Fibroblast of pulmonary artery (primary cell): ENCODE measurements at regions not wholly inside any gene's neighbourhood (a gene's known extent, or its start where the extent isn't known, plus 50 kb on each side); places are given as distances from the start of the nearest gene placed in this dataset.
A peak's percentile ranks its signal among the peaks of the same experiment; 100 is the strongest.

Source experiments
- DNase-seq: peaks from one replicate; pipeline ENCODE4 v3.0.0-alpha.2; 2010; ENCODE audit warnings: low read depth
- H3K4me3 ChIP-seq: replicated peaks from 2 replicates; pipeline ENCODE4 v1.5.1; 2011; ENCODE audit warnings: low read depth, mild to moderate bottlenecking, control low read depth, low read length, moderate library complexity
- TF ChIP-seq, protein P1 (sequence below): IDR thresholded peaks from 2 replicates; pipeline ENCODE4 v1.5.1; 2011; ENCODE audit warnings: mild to moderate bottlenecking, control low read depth, low read length, inconsistent platforms; ENCODE audit errors: missing control alignments

DNA sequence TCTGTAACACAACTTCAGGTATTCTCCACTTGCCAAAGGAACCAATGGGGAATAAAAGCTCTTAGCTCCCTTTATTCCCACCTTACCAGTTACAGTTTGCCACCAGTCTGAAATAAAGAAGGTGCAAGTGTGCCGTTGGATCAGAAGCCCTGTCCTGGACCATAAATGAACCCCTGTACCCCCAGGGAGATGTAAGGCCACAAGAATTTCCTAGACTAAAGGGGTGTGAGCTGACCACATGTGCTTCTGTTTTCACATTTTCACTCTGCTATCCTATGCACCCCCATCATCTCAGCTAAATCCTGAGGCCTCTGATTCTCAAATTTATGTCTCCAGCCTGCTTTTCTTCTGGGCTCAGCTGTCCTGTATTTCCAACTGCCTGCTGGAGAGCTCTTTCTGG lies 221.2 kb downstream of the SPRY1 start:
- no peak for DNase-seq
- H3K4me3 ChIP-seq: no peak overlapping the region
- TF ChIP-seq, protein P1, sequence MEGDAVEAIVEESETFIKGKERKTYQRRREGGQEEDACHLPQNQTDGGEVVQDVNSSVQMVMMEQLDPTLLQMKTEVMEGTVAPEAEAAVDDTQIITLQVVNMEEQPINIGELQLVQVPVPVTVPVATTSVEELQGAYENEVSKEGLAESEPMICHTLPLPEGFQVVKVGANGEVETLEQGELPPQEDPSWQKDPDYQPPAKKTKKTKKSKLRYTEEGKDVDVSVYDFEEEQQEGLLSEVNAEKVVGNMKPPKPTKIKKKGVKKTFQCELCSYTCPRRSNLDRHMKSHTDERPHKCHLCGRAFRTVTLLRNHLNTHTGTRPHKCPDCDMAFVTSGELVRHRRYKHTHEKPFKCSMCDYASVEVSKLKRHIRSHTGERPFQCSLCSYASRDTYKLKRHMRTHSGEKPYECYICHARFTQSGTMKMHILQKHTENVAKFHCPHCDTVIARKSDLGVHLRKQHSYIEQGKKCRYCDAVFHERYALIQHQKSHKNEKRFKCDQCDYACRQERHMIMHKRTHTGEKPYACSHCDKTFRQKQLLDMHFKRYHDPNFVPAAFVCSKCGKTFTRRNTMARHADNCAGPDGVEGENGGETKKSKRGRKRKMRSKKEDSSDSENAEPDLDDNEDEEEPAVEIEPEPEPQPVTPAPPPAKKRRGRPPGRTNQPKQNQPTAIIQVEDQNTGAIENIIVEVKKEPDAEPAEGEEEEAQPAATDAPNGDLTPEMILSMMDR: no peak

DNA sequence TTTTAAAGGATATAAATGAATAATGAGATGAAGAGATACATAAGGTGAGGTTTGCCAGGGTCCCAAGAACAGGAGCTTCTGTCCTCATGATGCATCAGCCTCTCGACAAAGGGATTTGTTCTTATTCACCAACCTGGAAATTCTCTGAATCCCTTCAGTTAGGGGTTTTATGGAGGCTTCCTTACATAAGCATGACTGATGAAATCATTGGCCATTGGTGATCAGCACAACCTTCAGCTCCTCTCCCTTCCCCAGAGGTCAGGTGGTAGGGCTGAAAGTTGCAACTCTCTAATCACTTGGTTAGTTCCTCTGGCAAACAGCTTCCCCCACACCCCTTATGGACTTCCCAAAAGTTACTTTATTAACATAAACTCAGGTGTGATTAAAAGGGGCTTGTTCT lies 222.0 kb downstream of the SPRY1 start:
- no peak for DNase-seq
- H3K4me3 ChIP-seq: no peak overlapping the region
- TF ChIP-seq, protein P1: no peak

- H3K4me3 ChIP-seq: no peak overlapping the region
- TF ChIP-seq, protein P1: no peak
- DNase-seq: no peak
These were observed 222.7 kb downstream of the SPRY1 start for GRCh38 chr4:123619326-123619725.

DNA sequence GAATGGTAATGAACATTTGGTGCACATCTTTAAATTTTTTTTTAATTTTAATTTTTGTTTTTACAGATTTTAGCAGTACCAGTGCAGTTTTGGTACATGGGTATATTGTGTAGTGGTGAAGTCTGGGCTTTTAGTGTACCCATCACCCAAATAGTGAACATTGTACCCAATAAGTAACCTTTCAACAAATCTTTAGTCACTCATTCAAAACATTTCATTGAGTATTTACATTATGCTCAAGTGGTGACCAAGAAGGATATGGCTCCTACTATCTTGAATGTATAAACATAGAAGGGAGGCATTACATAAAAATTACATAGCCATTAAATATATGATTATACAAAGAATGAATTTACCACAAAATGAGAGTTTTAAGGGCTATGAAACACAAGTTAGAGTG lies 223.3 kb downstream of the SPRY1 start:
- TF ChIP-seq, protein P1: no peak
- H3K4me3 ChIP-seq: no peak overlapping the region
- DNase-seq: no peak

- H3K4me3 ChIP-seq: no peak overlapping the region
- TF ChIP-seq, protein P1: no peak
- DNase-seq: peak; percentile 70
These were observed 224.6 kb downstream of the SPRY1 start for GRCh38 chr4:123621072-123621705.

DNA sequence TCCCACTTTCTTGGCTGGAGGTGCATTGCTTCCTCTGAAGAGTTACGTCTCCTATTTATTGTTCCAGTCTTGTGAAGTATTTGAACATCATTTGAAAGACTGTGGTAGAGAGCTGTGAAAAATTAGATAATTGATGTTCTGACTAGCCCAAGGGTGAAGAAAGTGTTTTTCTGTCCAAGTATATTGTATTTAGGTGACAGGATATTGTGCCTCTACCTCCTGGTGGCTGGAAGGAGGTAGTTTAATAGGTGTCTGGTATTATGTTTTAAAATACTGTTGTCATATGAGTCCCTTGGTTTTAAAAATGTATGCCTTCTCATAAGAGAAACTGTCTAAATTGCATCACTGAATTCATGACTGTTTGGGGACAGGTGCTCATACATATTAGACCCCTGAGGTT lies 226.0 kb downstream of the SPRY1 start:
- TF ChIP-seq, protein P1: no peak
- no peak overlapping the region for H3K4me3 ChIP-seq
- DNase-seq: no peak

DNA sequence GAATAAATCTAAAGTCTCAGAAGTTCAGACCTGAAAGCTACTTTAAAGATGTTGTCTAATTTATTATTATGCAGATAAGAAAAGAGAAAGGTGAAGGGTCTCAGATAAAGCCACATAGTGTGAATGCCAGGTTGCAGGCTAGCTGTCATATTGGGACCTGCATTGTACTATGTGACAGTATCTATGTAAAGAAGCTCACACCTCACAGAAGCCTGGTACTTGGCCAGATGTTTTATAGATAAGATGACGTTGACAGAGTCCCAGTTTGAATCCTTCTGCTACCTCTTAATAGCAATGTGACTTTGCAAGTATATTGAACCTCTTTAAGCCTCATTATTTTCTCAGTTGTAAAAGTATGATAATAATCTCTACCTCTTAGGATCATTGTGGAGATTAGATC lies 227.0 kb downstream of the SPRY1 start:
- DNase-seq: no peak
- no peak overlapping the region for H3K4me3 ChIP-seq
- TF ChIP-seq, protein P1: no peak
